IMR-90 (cell line): ENCODE measurements at regions not wholly inside any gene's neighbourhood (a gene's known extent, or its start where the extent isn't known, plus 50 kb on each side); places are given as distances from the start of the nearest gene placed in this dataset.

Experiments used
- BHLHE40 ChIP-seq: fragments of 150-350 bp; IDR thresholded peaks from 2 replicates; pipeline ENCODE4 v1.6.1; 2016; ENCODE audit warnings: mild to moderate bottlenecking, low read depth, low read length
- NFE2L2 ChIP-seq: fragments of 150-350 bp; IDR thresholded peaks from 2 replicates; pipeline ENCODE4 v1.6.1; 2016; ENCODE audit warnings: low read depth, mild to moderate bottlenecking, low read length
- POLR2A ChIP-seq: IDR thresholded peaks from 2 replicates; pipeline ENCODE4 v1.6.1; 2012; ENCODE audit warnings: mild to moderate bottlenecking, low read depth, low read length
- SMC3 ChIP-seq: fragments of 150-350 bp; IDR thresholded peaks from 2 replicates; pipeline ENCODE4 v1.6.1; 2016; ENCODE audit warnings: low read depth, mild to moderate bottlenecking, antibody characterized with exemption, low read length, moderate library complexity
- TF ChIP-seq, protein P1 (sequence below): conservative IDR thresholded peaks from 2 replicates; pipeline ENCODE4 v1.5.1; 2012; ENCODE audit warnings: mild to moderate bottlenecking, low read depth, low read length, improper control_type of control experiment
- TF ChIP-seq, protein P2 (sequence below): fragments of 150-350 bp; IDR thresholded peaks from 2 replicates; pipeline ENCODE4 v1.6.1; 2017; ENCODE audit warnings: mild to moderate bottlenecking, antibody characterized with exemption, low read length, low read depth

DNA sequence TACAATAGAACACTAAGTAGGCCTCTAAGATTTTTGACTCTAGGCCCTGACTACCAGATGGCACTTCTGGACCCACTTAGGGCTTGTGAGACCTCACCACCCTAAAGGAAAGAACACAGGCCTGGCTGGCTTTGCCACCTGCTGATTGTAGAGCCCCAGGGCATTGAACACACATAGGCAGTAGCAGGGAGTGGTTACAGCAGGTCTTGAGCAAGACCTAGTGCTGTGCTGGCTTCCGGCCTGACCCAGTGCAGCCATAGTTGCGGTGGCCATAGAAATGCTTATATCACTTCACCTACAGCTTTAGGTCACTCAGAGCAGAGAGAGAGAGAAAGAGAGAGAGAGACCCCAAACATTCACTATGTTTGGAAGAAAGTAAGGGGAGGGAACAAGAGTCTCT lies 223.2 kb downstream of the LRATD1 start:
- no peak for TF ChIP-seq POLR2A
- TF ChIP-seq, protein P1, sequence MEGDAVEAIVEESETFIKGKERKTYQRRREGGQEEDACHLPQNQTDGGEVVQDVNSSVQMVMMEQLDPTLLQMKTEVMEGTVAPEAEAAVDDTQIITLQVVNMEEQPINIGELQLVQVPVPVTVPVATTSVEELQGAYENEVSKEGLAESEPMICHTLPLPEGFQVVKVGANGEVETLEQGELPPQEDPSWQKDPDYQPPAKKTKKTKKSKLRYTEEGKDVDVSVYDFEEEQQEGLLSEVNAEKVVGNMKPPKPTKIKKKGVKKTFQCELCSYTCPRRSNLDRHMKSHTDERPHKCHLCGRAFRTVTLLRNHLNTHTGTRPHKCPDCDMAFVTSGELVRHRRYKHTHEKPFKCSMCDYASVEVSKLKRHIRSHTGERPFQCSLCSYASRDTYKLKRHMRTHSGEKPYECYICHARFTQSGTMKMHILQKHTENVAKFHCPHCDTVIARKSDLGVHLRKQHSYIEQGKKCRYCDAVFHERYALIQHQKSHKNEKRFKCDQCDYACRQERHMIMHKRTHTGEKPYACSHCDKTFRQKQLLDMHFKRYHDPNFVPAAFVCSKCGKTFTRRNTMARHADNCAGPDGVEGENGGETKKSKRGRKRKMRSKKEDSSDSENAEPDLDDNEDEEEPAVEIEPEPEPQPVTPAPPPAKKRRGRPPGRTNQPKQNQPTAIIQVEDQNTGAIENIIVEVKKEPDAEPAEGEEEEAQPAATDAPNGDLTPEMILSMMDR, result no peak
- no peak for TF ChIP-seq BHLHE40
- TF ChIP-seq NFE2L2, result no peak
- no peak for TF ChIP-seq SMC3
- TF ChIP-seq, protein P2, sequence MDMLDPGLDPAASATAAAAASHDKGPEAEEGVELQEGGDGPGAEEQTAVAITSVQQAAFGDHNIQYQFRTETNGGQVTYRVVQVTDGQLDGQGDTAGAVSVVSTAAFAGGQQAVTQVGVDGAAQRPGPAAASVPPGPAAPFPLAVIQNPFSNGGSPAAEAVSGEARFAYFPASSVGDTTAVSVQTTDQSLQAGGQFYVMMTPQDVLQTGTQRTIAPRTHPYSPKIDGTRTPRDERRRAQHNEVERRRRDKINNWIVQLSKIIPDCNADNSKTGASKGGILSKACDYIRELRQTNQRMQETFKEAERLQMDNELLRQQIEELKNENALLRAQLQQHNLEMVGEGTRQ, result no peak
